Spleen (tissue), 7 donors: ENCODE measurements at regions not wholly inside any gene's neighbourhood (a gene's known extent, or its start where the extent isn't known, plus 50 kb on each side); places are given as distances from the start of the nearest gene placed in this dataset.

Source experiments
- POLR2A ChIP-seq, 3 donors: fragments of 450-650 bp; IDR thresholded peaks; one replicate each; pipeline ENCODE4 v1.5.1; 2017; ENCODE audit warnings: antibody characterized with exemption in 3 of 3, mild to moderate bottlenecking in 1 of 3
- TF ChIP-seq, protein P1 (sequence below), 11 experiments: fragments of 200-600 bp in 7 of 11; fragments of 450-650 bp in 4 of 11; sonication (generic) in 4 of 11; IDR thresholded peaks in 8 of 11; conservative IDR thresholded peaks in 3 of 11; 1 replicate in 7 of 11; 2 replicates in 4 of 11; pipeline versions ENCODE4 v1.4.0 to v1.8.0; 2016 to 2021; ENCODE audit warnings: antibody characterized with exemption in 11 of 11, inconsistent platforms in 4 of 11, mild to moderate bottlenecking in 1 of 11
- donor health status: DM: no; HTN: no; CAD: no; lungs with moderate emphysema.
- donor health status: DM: no; HTN: no; CAD: no.
- donor health status: DM: no; HTN: no; CAD: no.

DNA sequence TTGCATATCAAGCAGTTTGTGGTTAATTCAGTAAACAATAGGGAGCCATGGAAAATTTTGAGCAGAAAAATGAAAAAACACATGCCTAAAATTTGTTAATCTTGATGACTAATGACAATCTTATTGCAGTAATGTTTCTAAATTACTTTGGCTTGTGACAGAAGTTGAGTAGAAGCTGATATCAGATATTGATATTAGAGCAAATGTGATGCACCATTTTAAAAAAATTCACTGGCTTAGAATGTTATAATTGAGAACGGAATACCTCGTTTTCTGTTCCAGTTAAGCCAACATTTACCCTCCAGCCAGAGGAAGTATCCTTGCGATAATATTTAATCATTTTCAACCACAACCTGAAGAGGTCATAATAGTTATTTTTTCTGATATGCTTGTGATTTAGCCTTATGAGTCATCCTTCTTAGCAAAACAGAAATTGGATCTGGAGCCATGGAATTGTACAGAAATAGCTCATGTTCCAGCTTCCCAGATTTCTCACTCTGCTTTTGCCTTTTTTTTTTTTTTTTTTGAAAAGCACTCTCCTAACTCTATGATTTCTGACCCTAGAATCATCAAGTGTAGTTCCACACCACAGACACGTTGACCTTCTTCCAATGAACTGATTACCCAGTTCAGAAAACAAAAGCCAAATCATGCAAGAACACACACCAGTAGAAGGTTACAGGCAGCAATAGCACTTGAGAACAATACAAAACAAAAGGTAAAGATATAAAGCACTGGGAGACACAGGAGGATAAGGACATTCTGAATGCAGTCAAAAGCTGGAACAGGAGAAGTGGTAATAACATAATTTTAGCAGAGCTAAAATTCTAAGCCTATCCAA, 96.8 kb upstream of the PHYHIPL start:
- TF ChIP-seq, protein P1, sequence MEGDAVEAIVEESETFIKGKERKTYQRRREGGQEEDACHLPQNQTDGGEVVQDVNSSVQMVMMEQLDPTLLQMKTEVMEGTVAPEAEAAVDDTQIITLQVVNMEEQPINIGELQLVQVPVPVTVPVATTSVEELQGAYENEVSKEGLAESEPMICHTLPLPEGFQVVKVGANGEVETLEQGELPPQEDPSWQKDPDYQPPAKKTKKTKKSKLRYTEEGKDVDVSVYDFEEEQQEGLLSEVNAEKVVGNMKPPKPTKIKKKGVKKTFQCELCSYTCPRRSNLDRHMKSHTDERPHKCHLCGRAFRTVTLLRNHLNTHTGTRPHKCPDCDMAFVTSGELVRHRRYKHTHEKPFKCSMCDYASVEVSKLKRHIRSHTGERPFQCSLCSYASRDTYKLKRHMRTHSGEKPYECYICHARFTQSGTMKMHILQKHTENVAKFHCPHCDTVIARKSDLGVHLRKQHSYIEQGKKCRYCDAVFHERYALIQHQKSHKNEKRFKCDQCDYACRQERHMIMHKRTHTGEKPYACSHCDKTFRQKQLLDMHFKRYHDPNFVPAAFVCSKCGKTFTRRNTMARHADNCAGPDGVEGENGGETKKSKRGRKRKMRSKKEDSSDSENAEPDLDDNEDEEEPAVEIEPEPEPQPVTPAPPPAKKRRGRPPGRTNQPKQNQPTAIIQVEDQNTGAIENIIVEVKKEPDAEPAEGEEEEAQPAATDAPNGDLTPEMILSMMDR (IDR thresholded peaks at IDR 0.05 in 8 of 11, conservative IDR thresholded peaks at IDR 0.05 in 3 of 11): no peak
- no peak for TF ChIP-seq POLR2A (IDR thresholded peaks at IDR 0.05)
